GM10266 (cell line): ENCODE measurements at regions not wholly inside any gene's neighbourhood (a gene's known extent, or its start where the extent isn't known, plus 50 kb on each side); places are given as distances from the start of the nearest gene placed in this dataset.

Source experiments
- DNase-seq: peaks from one replicate; pipeline ENCODE4 v3.0.0; 2012; ENCODE audit errors: extremely low spot score
- CTCF ChIP-seq: IDR thresholded peaks from 2 replicates; pipeline ENCODE4 v1.5.1; 2012; ENCODE audit warnings: mild to moderate bottlenecking, low read depth; ENCODE audit not compliant: control insufficient read depth, insufficient read depth; ENCODE audit errors: missing control alignments

- DNase-seq: no peak
Observed at GRCh38 chr6:126616866-126617265, 277.0 kb downstream of the CENPW start.

GRCh38 chr6:126618639-126619343 lies 278.9 kb downstream of the CENPW start:
- TF ChIP-seq CTCF: no peak
- DNase-seq: no peak

More at GRCh38 chr6:126616866-126617265, 277.0 kb downstream of the CENPW start:
- no peak for TF ChIP-seq CTCF

- no peak for DNase-seq
- no peak for TF ChIP-seq CTCF
Observed at GRCh38 chr6:126620719-126621118, 280.8 kb downstream of the CENPW start.

GRCh38 chr6:126625019-126625418 lies 285.1 kb downstream of the CENPW start:
- DNase-seq: no peak
- TF ChIP-seq CTCF: no peak

- no peak for DNase-seq
- peak; percentile 27 for TF ChIP-seq CTCF
Observed at GRCh38 chr6:126628125-126628524, 288.2 kb downstream of the CENPW start.

GRCh38 chr6:126631363-126631762 lies 291.4 kb downstream of the CENPW start:
- DNase-seq: no peak
- TF ChIP-seq CTCF: no peak

- no peak for TF ChIP-seq CTCF
Observed at GRCh38 chr6:126632271-126632670, 292.4 kb downstream of the CENPW start.

More at GRCh38 chr6:126632271-126632670, 292.4 kb downstream of the CENPW start:
- no peak for DNase-seq
